Mesenchymal stem cell (in vitro differentiated cells and primary cell): ENCODE measurements at regions not wholly inside any gene's neighbourhood (a gene's known extent, or its start where the extent isn't known, plus 50 kb on each side); places are given as distances from the start of the nearest gene placed in this dataset.
"Not testable (repeated sequence)": the region's sequence is repeated elsewhere in the genome, so short reads cannot be mapped to it uniquely, and the experiment has no call there.

Source experiments
- DNase-seq: peaks from one replicate; pipeline ENCODE4 v3.0.0-alpha.2; 2013
- H2AFZ ChIP-seq: one replicate; pipeline ENCODE4 v1.6.1; 2013; ENCODE audit warnings: low read depth, mild to moderate bottlenecking, control low read depth, inconsistent platforms, low read length, moderate library complexity
- H2AK5ac ChIP-seq: 2 replicates; pipeline ENCODE4 v1.6.1; 2013; ENCODE audit warnings: low read length, moderate library complexity, mild to moderate bottlenecking, inconsistent platforms; ENCODE audit not compliant: severe bottlenecking
- H2BK120ac ChIP-seq: one replicate; pipeline ENCODE4 v1.6.1; 2013; ENCODE audit warnings: low read depth, mild to moderate bottlenecking, inconsistent platforms, low read length, moderate library complexity
- H2BK12ac ChIP-seq, 2 experiments: one replicate each; pipeline ENCODE4 v1.6.1; 2013; ENCODE audit warnings: inconsistent platforms in 2 of 2, low read length in 2 of 2, mild to moderate bottlenecking in 2 of 2, moderate library complexity in 2 of 2, control low read depth in 1 of 2
- H2BK15ac ChIP-seq: one replicate; pipeline ENCODE4 v1.6.1; 2013; ENCODE audit warnings: mild to moderate bottlenecking, low read depth, inconsistent platforms; ENCODE audit not compliant: poor library complexity, severe bottlenecking
- H2BK5ac ChIP-seq: 2 replicates; pipeline ENCODE4 v1.6.1; 2013; ENCODE audit warnings: low read depth, mild to moderate bottlenecking, low read length, control low read depth, inconsistent platforms; ENCODE audit not compliant: poor library complexity, severe bottlenecking
- H3K14ac ChIP-seq, 2 experiments: one replicate each; pipeline ENCODE4 v1.6.1; 2013; ENCODE audit warnings: inconsistent platforms in 2 of 2, low read length in 2 of 2, control low read depth in 1 of 2, mild to moderate bottlenecking in 1 of 2, moderate library complexity in 1 of 2
- H3K18ac ChIP-seq, 2 experiments: one replicate each; pipeline ENCODE4 v1.6.1; 2013; ENCODE audit warnings: inconsistent platforms in 2 of 2, low read length in 2 of 2, control low read depth in 1 of 2, low read depth in 1 of 2, mild to moderate bottlenecking in 1 of 2
- H3K23ac ChIP-seq, 2 experiments: one replicate each; pipeline ENCODE4 v1.6.1; 2013; ENCODE audit warnings: inconsistent platforms in 2 of 2, low read length in 2 of 2, mild to moderate bottlenecking in 2 of 2, moderate library complexity in 2 of 2, control low read depth in 1 of 2
- H3K27ac ChIP-seq: 2 replicates; pipeline ENCODE4 v1.5.1; 2013; ENCODE audit warnings: mild to moderate bottlenecking, moderate library complexity, low read length, control low read depth, inconsistent platforms; ENCODE audit not compliant: poor library complexity, severe bottlenecking
- H3K27me3 ChIP-seq, 2 experiments: 2 replicates each; pipeline versions ENCODE4 v1.6.1 to v1.7.0; 2013; ENCODE audit warnings: low read length in 2 of 2, mild to moderate bottlenecking in 2 of 2, moderate library complexity in 2 of 2, control low read depth in 1 of 2, inconsistent platforms in 1 of 2; ENCODE audit not compliant: control insufficient read depth in 1 of 2, insufficient read depth in 1 of 2
- H3K36me3 ChIP-seq, 2 experiments: 2 replicates each; pipeline versions ENCODE4 v1.6.1 to v1.7.0; 2013; ENCODE audit warnings: low read length in 2 of 2, control low read depth in 1 of 2, inconsistent platforms in 1 of 2, low read depth in 1 of 2, mild to moderate bottlenecking in 1 of 2; ENCODE audit not compliant: insufficient read depth in 2 of 2, control insufficient read depth in 1 of 2
- H3K4ac ChIP-seq, 2 experiments: one replicate each; pipeline ENCODE4 v1.6.1; 2013; ENCODE audit warnings: inconsistent platforms in 2 of 2, low read length in 2 of 2, mild to moderate bottlenecking in 2 of 2, moderate library complexity in 2 of 2, control low read depth in 1 of 2, low read depth in 1 of 2
- H3K4me1 ChIP-seq: 2 replicates; pipeline ENCODE4 v1.6.1; 2013; ENCODE audit warnings: low read depth, low read length, control low read depth; ENCODE audit not compliant: control insufficient read depth, insufficient read depth
- H3K4me2 ChIP-seq: 2 replicates; pipeline ENCODE4 v1.6.1; 2013; ENCODE audit warnings: low read length, mild to moderate bottlenecking, inconsistent platforms; ENCODE audit not compliant: poor library complexity, severe bottlenecking
- H3K4me3 ChIP-seq, 2 experiments: 2 replicates each; pipeline versions ENCODE4 v1.5.1 to v1.7.0; 2013; ENCODE audit warnings: low read length in 2 of 2, mild to moderate bottlenecking in 2 of 2, control low read depth in 1 of 2, low read depth in 1 of 2; ENCODE audit not compliant: insufficient read depth in 1 of 2
- H3K79me1 ChIP-seq: replicated peaks from 2 replicates; pipeline ENCODE4 v1.6.1; 2013; ENCODE audit warnings: mild to moderate bottlenecking, control low read depth, low read length, inconsistent platforms; ENCODE audit not compliant: poor library complexity, severe bottlenecking
- H3K9ac ChIP-seq: 2 replicates; pipeline ENCODE4 v1.7.0; 2013; ENCODE audit warnings: mild to moderate bottlenecking, low read length, moderate library complexity
- H3K9me3 ChIP-seq: 2 replicates; pipeline ENCODE4 v1.7.0; 2013; ENCODE audit warnings: mild to moderate bottlenecking, low read length; ENCODE audit not compliant: control insufficient read depth
- H4K8ac ChIP-seq: one replicate; pipeline ENCODE4 v1.6.1; 2013; ENCODE audit warnings: inconsistent platforms, mild to moderate bottlenecking, low read length, moderate library complexity
- H4K91ac ChIP-seq: one replicate; pipeline ENCODE4 v1.6.1; 2013; ENCODE audit warnings: mild to moderate bottlenecking, low read length, inconsistent platforms
- WGBS: methylation state at CpG from one replicate; pipeline ENCODE4 v1.1.7; 2013; ENCODE audit warnings: mixed read lengths; 5-methylcytosine and 5-hydroxymethylcytosine counted together

DNA sequence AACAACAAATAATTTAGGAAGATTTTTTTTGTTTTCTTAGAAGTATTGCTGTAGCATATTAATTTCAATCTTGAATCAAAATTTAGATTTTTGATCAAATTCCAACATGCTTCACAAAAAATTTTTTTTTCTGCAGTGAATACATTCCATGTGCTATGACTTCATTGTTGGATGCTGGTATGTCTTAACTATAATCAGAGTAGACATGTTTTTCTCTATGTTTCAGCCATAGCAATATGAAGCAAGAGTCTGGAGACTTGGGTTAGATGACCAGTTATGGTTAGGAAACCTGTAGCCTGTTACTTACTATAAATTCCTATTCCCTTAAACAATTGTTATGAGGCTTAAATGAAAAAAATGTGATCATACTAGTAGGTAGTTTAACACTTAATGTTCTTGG, 176.1 kb upstream of the CHL1 start:
- Histone ChIP-seq H2BK120ac (no peak overlapping the region), H2BK5ac (no peak overlapping the region), H4K8ac (no peak overlapping the region), H2BK15ac (no peak overlapping the region), H3K27ac (no peak overlapping the region), H3K4me3 (no peak overlapping the region), H3K23ac (no peak overlapping the region), H3K36me3 (no peaks in the 10 kb centered on the region), H3K18ac (no peak overlapping the region), H2AK5ac (no peak overlapping the region), H3K4ac (no peak overlapping the region), H3K14ac (no peak overlapping the region), H2AFZ (no peak overlapping the region), H3K9me3 (no peaks in the 10 kb centered on the region), H4K91ac (no peak overlapping the region), H3K9ac (no peak overlapping the region), H2BK12ac (no peak overlapping the region), H3K4me1 (no peaks in the 10 kb centered on the region), H3K79me1 (no peaks in the 10 kb centered on the region), H3K4me2 (no peak overlapping the region), H3K27me3 (no peaks in the 10 kb centered on the region)
- DNase-seq: no peak

DNA sequence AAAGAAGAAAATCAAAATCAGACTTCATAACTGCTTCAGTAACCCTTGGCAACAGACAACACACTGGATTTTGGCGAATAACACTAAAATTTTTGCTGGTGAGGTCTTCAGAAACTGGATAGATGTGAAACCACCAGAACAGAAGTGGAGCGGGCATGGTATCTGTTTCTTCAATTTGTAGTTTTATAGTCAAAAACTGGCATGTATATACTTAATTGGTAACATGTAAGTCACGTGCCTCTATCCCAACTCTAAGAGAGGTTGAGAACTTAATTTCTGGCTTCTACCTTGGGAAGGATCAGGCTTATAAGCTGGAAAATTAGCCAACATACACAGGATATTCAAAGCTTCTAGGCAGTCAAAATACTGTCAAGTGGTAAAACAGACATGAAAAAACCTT, 172.6 kb upstream of the CHL1 start:
- 86% methylated on average over 2 of the region's 3 CpGs for WGBS
- Histone ChIP-seq H3K4ac (no peak overlapping the region), H3K27me3 (peaks cover 0 to 4% of the 10 kb centered on the region in 2 experiments), H4K91ac (no peak overlapping the region), H3K9ac (no peak overlapping the region), H2AFZ (no peak overlapping the region), H3K4me1 (no peaks in the 10 kb centered on the region), H2BK15ac (no peak overlapping the region), H3K18ac (no peak overlapping the region), H3K4me3 (no peak overlapping the region), H3K4me2 (no peak overlapping the region), H4K8ac (no peak overlapping the region), H2AK5ac (no peak overlapping the region), H2BK12ac (no peak overlapping the region), H3K27ac (no peak overlapping the region), H2BK5ac (no peak overlapping the region), H3K9me3 (no peaks in the 10 kb centered on the region), H2BK120ac (no peak overlapping the region), H3K14ac (no peak overlapping the region), H3K23ac (no peak overlapping the region), H3K79me1 (no peaks in the 10 kb centered on the region), H3K36me3 (no peaks in the 10 kb centered on the region)
- DNase-seq: no peak

DNA sequence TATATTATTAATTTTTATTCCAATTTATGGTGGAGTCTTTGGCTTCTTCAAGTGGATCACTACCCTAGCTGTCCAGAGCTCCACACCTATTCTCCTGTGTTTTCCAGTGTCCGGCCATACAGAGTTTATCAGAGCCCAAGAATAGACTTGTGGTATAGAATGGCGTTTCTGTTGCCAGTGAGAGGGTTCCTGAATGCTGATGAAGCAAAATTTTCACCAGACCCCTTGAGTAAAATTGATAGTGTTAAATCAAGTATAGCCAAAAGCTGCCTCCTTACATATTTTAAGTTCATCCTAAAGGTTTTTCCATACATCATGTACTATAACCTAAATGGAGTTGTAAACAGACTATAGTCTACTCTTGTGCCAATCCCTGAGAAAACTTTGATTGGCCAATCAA, 171.5 kb upstream of the CHL1 start:
- H3K27me3 ChIP-seq: peaks cover 0 to 4% of the 10 kb centered on the region in 2 experiments
- no peak overlapping the region for H3K23ac ChIP-seq
- no peaks in the 10 kb centered on the region for H3K36me3 ChIP-seq
- no peak overlapping the region for H3K27ac ChIP-seq
- H3K9ac ChIP-seq: no peak overlapping the region
- no peak overlapping the region for H2BK12ac ChIP-seq
- no peak overlapping the region for H4K8ac ChIP-seq
- no peak overlapping the region for H2BK120ac ChIP-seq
- no peaks in the 10 kb centered on the region for H3K4me1 ChIP-seq
- no peak overlapping the region for H2AFZ ChIP-seq
- no peak overlapping the region for H3K18ac ChIP-seq
- no CpG with 5 or more reads among the region's 2 CpGs for WGBS
- H2BK5ac ChIP-seq: no peak overlapping the region
- no peak overlapping the region for H4K91ac ChIP-seq
- H2AK5ac ChIP-seq: no peak overlapping the region
- H3K4me2 ChIP-seq: no peak overlapping the region
- no peaks in the 10 kb centered on the region for H3K9me3 ChIP-seq
- no peak for DNase-seq
- no peak overlapping the region for H3K14ac ChIP-seq
- H3K79me1 ChIP-seq: no peaks in the 10 kb centered on the region
- H2BK15ac ChIP-seq: no peak overlapping the region
- no peak overlapping the region for H3K4me3 ChIP-seq
- no peak overlapping the region for H3K4ac ChIP-seq

DNA sequence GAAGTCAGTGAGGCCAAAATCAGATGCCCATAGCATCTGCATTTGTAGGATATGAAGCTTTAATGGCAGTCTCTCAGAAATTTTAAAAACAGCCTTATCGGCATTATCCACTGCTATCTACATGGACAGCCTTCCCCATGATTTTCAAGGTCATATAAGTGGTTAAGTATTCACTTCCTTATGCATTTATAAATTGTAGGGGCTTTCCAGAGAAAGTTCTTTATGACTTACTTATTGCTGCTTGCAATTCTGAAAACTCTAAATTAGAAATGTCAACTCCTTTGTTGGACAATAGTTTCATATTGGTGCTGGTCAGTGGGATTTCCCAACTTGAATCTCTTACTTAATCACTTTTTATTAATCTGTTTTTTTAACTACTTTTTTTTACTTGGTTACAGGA, 160.6 kb upstream of the CHL1 start:
- not testable (repeated sequence) for H3K4ac ChIP-seq, DNase-seq, H3K4me1 ChIP-seq, H3K14ac ChIP-seq, H3K18ac ChIP-seq, H3K4me2 ChIP-seq, H4K8ac ChIP-seq, H3K9ac ChIP-seq, H2BK5ac ChIP-seq, H2BK120ac ChIP-seq, H3K27ac ChIP-seq, H2BK12ac ChIP-seq, H3K4me3 ChIP-seq, H4K91ac ChIP-seq, H3K9me3 ChIP-seq, H2AFZ ChIP-seq, H3K23ac ChIP-seq, H3K36me3 ChIP-seq, H2AK5ac ChIP-seq, H3K79me1 ChIP-seq, H3K27me3 ChIP-seq, H2BK15ac ChIP-seq
- no CpG with 5 or more reads among the region's 1 CpG for WGBS
